ENCODE measurements at regions not wholly inside any gene's neighbourhood (a gene's known extent, or its start where the extent isn't known, plus 50 kb on each side); places are given as distances from the start of the nearest gene placed in this dataset.

DNA sequence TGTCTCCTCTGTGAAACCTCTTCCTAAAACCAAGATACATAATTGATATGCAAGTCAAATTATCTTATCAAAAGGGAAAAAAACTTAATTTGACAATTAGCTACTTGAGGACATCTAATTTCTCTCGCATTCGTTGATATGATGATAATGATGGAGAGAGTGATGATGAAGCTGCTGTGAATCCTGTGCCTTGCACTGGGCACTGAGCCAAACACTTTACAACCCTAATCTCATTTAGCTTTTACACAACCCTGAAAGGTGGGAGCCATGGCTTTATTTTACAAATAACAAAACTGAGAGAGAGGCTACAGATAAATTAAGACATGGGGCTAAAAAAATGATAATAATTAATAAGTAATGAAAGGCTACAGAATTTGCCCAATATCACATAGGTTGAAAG, 176.0 kb downstream of the NOC3L start:
- DNase-seq (ENCODE audit: low read depth, low spot score) = no peak

DNA sequence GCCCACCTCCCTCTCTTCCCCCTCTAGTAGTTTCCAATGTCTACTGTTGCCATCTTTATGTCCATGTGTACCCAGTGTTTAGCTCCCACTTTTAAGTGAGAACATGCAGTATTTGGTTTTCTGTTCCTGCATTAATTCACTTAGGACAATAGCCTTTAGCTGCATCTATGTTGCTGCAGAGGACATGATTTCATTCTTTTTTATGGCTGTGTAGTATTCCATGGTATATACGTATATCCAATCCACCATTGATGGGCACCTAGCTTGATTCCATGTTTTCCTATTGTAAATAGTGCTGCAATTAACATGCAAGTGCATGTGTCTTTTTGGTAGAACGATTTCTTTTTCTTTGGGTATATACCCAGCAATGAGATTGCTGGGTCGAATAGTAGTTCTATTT, 170.4 kb downstream of the NOC3L start:
- no peak for DNase-seq (ENCODE audit: low read depth, low spot score)

DNA sequence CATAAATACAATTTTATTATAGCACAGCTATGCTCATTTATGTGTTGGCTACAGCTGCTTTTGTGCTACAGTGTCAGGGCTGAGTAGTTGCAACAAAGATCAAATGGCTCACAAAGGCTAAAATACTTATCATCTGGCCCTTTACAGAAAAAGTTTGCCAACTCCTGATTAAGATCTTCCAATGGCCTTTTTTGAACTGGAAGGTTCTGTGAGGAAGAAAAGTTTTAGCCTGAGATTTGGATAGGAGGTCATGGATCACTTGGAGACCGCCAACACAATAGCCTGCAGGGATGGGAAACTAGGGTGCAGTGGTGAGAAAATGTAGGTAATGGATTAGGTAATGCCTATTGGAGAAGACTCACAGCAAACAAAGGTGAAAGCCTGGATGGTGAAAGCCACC, 169.8 kb downstream of the NOC3L start:
- DNase-seq (ENCODE audit: low read depth, low spot score) = no peak

DNA sequence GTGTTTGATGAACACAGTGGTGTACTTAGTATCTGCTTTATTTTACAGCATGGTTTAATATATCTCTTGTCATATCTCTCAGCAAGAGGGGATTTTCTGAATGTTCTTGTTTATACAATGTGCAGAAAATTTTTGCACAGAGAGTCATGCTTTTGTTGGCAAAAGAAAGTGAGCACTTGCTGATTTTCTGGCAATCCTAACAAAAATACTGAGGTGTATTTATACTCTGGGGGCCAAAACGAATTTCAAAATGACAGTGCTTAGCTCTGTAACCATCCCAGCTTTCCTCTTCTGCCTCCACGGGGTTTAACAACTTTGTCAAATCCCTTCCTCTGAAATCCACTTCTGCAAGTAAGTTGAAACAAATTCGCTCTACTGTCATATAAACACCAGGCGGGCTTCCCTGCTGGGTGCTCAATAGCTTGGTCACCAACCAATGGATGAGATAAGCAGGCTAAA, 169.2 kb downstream of the NOC3L start:
- DNase-seq (ENCODE audit: low read depth, low spot score) = no peak

DNA sequence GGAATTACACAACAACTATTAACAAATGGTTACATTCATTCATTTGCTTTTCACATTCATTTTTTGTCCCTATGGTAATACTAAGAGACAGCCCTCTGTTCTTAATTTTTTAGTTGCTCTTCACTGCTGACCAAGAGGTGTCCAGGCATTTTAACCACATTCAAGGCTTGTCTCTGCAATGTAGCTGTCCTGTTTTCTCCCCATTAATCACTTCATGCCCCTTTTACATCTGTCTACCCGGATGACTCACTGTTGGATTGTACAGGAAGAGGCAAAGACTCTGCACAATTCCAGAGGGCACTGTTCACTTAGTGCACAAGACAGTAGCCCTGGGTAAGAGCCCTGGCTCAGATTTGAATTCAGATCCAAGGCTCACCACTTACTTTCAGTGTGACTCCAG, 168.5 kb downstream of the NOC3L start:
- no peak for DNase-seq (ENCODE audit: low read depth, low spot score)

DNA sequence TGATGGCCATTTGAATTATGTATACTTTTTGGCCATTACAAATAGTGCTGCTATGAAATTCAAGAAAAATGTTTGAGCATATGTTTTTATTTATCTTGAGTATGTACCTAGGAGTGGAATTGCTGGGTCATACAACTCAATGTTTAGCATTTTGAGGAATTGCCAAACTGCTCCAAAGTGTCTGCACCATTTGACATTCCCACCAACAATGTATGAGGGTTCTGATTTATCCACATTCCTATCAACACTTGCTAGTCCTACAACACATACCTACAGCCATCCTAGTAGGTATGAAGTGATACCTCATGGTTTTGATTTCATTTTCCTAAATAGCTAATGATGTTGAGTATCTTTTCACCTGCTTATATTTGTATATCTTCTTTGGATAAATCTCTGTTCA, 165.5 kb downstream of the NOC3L start:
- no peak for DNase-seq (ENCODE audit: low read depth, low spot score)

DNA sequence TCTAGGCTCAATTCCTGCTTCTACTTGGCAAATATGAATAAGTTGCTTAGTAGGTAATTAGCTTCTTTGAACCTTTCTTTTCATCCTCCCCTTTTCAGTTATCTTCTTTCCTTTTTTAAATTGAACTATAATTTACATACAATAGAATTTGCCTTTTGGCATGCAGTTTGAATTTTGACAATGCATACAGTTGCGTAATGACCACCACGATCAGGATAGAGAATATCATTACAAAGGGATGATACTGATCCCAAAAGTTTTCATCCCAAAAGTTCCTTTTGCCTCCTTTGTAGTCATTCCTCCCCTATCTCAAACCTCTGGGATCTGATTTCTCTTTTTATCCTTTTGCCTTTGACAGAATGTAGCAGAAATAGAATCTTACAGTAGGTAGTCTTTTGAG, 164.4 kb downstream of the NOC3L start:
- DNase-seq (ENCODE audit: low read depth, low spot score) = no peak

DNA sequence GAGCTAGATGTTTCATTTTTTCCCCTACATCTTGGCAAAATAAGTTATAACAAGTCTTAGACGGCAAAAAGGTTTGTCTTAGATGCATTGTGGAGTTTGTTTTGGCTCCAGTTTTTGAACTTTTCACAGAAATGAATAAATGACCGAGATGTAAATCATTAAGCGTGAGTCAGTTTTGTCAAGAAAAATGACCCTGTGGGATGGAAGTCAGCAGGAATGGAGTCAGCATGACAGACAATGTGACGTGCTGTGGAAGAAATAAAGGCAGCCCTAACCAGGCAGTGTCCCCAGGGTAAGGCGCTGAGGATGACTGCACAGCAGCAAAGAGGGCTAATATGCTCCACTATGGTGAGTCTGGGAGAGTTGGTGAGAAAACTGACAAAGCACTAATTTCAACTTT, 163.2 kb downstream of the NOC3L start:
- DNase-seq (ENCODE audit: low read depth, low spot score) = no peak

DNA sequence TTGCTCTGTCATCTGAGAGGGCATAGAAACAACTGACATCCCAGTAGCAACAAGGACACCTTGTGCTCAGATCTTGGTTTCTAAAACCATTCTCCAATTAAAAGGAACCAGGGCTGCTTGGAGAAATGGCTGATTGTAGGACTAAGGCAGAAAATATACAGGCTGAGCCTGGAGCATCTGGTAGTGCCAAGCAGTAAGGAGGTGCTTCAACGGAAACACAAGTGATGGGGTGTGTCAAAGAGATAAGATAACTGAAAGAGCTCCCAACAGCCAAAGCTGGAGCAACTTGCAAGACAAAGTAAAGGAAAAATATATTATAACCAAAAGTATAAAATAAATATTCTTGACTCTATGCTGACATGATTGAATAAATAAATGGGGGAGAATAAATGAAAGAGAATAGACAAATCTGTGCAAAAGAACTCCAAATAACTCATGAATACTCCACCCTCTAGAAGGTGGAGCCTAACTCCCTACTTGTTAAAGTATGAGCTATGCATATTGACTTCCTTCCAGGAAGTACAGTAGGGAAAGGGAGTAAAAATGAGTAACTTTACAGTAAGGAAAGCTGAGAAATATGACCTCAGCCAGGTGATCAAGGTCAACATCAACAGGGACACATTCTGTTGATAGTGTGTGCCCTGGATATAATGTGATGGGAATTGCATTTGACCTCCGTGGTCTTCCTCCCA, 162.4 kb downstream of the NOC3L start:
- no peak for DNase-seq (ENCODE audit: low read depth, low spot score)

DNA sequence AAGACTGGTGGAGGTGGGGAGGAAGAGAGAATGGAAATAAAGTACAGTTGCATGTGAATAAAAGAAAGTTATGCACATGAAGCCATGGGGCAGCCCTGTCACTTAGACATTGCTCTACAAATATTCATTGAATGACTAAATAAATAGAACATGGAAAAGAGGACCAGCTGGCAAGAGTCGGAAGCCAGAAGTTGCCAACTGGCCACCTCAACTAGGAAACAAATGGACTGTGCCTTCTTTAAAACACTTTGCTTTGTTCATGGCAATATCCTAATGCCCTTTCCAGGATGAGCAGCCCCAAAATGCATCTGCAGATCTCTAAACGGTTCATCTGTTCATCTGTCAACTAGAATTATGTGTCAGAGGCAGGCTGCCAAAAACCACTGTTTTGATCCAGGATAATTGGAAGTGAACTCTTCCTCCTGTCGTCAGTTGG, 157.3 kb downstream of the NOC3L start:
- no peak for DNase-seq (ENCODE audit: low read depth, low spot score)

DNA sequence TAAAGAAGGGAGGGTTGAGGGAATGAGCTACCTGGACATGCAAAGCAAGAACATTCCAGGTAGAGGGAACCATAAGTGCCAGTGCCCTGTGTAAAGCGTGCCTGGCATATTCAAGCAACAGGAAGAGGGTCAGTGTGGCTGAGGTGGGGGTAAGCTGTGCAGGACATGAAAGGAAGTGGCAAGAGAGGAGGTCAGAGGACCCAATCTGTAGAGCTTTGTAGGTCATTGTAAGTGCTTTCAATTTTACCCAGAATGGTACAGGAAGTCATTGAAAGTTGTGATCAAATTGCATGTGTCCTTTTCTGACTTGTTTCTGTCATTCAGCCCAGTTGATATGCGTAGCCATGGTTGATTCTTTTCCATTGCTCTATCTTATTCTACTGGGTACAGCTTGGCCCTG, 156.6 kb downstream of the NOC3L start:
- no peak for DNase-seq (ENCODE audit: low read depth, low spot score)

DNA sequence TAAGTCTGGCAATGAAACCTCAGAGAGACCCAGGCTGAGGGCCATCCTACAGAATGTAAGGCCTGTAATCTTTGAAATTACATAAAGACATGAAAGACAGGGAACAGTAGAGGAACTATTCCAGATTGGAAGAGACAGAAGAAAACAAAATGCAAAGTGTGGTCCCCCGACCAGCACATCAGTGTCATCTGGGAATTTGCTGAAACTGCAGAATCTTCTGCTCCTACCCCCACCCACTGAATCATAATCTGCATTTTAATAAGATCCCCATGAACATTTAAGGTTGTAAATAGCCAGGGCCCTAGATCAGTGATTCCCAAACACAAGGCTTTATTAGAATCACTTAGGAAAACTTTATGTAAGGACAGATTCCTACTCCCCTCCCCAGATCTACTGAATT, 154.4 kb downstream of the NOC3L start:
- no peak for DNase-seq (ENCODE audit: low read depth, low spot score)

DNA sequence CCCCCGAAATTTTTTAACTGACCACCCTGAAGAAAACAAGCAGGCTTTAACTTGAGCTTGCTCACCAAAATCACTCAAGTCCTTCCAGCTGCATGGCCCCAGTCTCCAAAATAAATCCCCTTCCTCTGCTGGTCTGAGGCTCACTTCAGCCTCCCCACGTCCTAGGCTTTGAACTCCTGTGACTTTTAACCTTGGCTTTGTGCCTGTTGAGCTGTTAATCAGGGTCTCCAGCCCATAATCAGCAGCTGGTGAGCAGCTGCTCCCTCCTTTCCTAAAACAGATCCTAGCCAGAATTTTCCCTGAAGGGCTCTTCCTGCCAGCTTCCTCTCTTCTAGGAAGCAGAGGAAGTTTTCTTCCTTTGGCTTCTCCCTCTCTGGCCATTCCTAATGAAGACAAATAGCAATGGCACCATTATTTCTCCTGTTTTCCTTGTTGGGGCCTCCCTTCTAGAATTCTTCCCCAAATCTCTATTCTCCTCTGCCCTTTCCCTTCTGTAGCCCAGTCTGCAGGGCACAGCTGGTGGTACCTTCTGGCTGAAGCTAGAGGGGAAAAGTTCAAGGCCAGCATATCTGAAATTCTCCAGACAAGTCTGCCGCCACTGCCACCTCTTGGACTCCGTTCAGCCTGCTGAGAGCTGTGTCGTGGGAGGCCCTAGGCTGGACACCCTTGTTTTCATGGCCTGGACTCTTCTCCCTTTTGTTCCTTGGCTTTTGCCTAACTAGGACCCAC, 152.1 kb downstream of the NOC3L start:
- DNase-seq (ENCODE audit: low read depth, low spot score) = no peak

DNA sequence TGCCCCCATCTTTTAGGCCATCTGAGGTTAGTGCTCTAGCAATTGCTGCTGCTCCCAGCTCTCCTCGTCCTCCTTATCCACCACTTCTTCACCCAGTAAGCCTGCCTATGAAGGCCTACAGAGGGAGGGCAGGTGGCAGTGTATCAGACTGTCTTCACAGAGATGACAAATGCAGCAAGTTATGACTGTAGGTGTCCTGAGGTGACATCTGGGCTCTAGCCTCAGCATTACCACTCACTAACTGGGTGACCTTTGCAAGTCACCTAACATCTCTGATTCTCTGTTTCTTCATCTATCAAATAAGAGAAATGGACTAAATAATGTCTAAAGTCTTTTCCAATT, 151.6 kb downstream of the NOC3L start:
- DNase-seq (ENCODE audit: low read depth, low spot score) = no peak

DNA sequence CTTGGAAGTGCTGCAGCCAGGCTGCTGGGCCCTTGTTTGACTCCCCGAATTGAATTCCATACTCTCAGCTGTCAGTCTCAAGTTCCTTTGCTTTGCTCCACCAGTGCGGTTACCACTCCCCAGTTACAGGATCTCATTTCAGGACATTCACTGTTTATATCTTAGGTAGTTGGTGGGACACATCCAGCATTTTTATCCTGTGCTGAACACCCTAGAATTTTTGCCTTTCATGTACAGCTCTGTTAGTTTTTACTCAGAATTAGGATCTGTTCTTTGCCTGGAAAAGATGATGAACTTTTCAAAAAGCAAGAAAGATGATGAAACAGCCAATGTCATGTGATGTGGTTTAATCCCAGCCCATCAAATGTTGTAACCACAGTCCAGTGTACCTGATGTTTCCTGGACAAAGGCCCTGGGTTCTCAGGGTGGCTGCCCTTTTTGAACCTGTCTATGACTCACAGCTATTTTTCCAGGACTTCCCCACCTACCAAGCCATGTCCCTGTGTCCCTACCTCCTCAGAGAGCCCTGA, 149.7 kb downstream of the NOC3L start:
- no peak for DNase-seq (ENCODE audit: low read depth, low spot score)

DNA sequence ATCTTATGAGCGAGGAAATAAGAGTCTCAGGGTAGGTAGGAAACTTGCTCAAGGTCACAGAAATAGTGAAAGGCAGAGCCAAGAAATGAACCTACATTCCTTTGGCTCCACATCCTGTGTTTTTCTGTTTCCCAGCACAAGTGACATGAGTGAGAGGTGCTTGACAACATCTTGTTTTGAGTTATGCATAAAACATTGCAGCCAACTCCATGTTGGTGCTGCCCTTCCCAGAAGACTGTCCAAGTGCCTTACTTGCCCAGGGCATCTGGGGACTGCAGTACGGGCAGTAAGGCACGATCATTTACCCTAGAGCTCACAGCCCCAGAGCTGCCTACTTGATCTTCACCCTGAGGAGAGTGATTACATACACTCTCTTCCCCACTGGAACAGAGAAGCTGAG, 148.8 kb downstream of the NOC3L start:
- DNase-seq (ENCODE audit: low read depth, low spot score) = no peak

DNA sequence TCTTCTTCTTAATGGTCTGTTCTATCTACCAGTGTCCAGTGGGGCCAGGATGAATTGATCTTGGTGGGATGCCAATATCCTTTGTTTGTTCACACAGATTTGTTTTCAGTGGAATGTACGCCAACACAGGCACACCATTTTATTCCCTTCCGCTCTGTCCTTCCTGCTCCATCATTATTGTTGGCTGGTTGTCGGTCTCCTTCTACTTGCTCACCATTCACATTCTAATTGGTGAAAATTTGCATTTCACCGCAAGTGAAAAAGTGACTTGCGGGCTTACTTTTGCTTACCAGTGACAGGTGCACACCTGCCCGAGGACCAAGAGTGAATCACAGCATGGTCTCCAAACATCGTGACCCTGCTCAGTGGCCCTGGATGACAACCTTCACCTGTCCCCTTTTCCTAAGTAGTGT, 148.3 kb downstream of the NOC3L start:
- no peak for DNase-seq (ENCODE audit: low read depth, low spot score)

DNA sequence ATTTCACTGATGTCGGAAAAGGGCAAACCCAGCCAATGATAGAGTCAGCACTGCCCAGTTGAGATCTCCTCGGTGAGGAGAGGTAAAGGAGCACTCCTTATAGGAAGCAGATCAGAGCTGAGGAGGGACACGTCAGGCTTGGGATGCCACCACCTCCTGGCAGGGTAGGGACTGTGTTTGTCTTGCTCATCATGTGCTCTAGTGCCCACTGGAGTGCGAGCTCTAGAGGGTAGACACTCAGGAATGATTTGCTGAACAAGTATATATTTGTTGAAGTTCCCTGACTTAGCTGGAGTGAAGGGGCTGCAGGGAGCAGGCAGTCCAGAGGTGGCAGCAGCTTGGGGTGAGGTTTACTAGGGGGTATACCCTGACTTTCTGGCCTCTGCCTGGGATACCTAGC, 146.5 kb downstream of the NOC3L start:
- no peak for DNase-seq (ENCODE audit: low read depth, low spot score)

DNA sequence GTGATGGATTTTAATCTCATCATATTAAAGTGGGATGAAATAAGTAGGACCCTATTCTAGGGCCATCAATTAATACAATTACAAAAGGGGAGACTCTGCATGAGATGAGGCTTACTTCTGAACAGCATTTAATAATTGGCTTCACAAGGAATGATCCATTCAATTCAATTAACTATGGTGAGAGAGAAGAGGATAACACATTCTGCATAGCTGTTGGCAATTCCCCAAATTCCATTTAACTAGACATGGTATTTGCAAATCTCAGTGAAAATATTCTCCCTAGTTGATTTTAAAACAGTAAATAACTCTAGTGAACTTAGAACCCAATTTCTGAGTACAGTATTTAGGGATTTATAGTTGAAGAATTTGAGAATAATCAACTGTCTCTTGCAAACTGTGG, 145.3 kb downstream of the NOC3L start:
- DNase-seq (ENCODE audit: low read depth, low spot score) = no peak

DNA sequence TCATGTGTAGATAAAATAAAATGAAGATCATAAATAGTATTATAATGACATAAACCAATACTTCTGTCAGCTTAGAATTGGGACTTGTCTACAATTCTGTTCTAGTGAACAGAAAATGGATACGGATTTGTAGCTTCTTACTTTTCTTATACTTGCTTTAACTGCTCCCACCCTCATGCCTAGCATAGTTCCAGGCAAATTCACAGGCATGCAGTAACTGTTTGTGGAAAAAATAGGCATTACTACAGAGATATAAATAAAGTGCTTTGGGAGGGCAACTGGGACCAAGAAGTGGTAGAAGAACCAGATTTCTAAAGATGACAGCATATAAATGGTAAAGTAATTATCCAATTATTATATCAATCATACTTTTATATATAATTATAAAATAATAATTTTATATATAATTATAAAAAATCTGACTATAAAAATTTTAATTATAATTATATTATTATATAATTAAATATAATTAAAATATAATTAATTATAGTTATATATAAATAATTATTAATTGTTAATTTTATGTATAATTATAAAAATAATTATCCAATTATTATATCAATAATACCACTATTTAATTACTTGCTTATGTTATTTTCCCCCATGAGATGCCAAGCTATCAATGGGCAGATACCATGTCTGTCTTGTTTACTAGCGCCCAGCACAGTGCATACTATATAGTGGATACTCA, 144.1 kb downstream of the NOC3L start:
- DNase-seq (ENCODE audit: low read depth, low spot score) = no peak

DNA sequence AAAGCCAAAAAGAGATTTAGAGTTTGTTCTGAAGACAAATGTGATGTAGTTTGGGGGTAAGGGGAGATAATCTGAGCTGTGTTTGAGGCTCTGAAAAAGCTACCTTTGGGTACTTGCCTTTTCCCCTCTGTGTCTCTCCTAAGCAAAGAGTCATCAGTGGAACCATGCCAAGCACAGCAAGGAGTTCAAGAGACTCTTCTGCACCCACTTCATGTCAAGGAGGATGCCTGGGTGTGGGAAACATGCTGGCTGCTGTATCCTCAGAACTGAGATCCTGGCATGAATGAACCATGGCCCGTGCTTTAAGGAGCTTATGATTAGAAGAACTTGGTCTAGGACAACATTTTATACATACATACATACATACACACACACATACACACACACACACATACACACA, 142.9 kb downstream of the NOC3L start:
- DNase-seq (ENCODE audit: low read depth, low spot score) = no peak

DNA sequence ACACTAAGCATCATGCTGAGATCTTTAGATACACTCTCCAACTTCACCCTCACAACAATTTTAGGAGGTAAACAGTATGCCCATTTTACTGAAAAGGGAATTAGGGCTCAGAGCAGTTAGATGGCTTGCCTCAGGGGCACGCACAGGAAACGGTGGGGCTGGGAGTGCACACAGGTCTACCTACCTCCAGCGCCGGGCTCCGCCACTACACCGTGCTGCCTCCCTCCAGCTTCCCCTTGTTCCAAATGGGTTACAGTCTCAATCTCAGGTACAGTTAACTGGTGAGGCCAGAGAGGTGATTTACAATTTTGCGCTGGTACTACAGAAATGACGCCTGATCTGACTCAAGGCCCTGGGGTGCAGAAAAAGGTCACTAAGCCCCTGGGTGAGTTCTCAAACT, 142.0 kb downstream of the NOC3L start:
- DNase-seq (ENCODE audit: low read depth, low spot score) = no peak
